Osteocyte (in vitro differentiated cells): ENCODE measurements at regions not wholly inside any gene's neighbourhood (a gene's known extent, or its start where the extent isn't known, plus 50 kb on each side); places are given as distances from the start of the nearest gene placed in this dataset.

Experiments used
- DNase-seq: peaks from one replicate; pipeline ENCODE4 v3.0.0; 2021; ENCODE audit warnings: mixed read lengths; ENCODE audit not compliant: unreplicated experiment; ENCODE audit errors: extremely low spot score
- H3K27ac Mint-ChIP-seq: one replicate; pipeline ENCODE4 v1.8.0; 2021; ENCODE audit warnings: mild to moderate bottlenecking, mixed read lengths; ENCODE audit not compliant: unreplicated experiment
- H3K27me3 Mint-ChIP-seq: one replicate; pipeline ENCODE4 v1.8.0; 2021; ENCODE audit warnings: mixed read lengths; ENCODE audit not compliant: unreplicated experiment
- H3K36me3 Mint-ChIP-seq: one replicate; pipeline ENCODE4 v1.8.0; 2021; ENCODE audit warnings: mixed read lengths; ENCODE audit not compliant: unreplicated experiment
- H3K4me1 Mint-ChIP-seq: one replicate; pipeline ENCODE4 v1.8.0; 2021; ENCODE audit warnings: mixed read lengths; ENCODE audit not compliant: unreplicated experiment
- H3K4me3 Mint-ChIP-seq: one replicate; pipeline ENCODE4 v1.8.0; 2021; ENCODE audit warnings: mild to moderate bottlenecking, moderate library complexity, mixed read lengths; ENCODE audit not compliant: unreplicated experiment
- H3K9me3 Mint-ChIP-seq: one replicate; pipeline ENCODE4 v1.8.0; 2021; ENCODE audit warnings: mixed read lengths; ENCODE audit not compliant: unreplicated experiment
- CTCF ChIP-seq: fragments of 200-600 bp; sonication (generic); IDR thresholded peaks from 2 replicates; pipeline ENCODE4 v1.5.0; 2021; ENCODE audit warnings: antibody characterized with exemption, mild to moderate bottlenecking, moderate library complexity

GRCh38 chr2:160920791-160921303 lies 239.4 kb upstream of the TANK start:
- no peak for TF ChIP-seq CTCF
- Mint-ChIP-seq H3K4me1 (peaks cover 36% of the 10 kb centered on the region), H3K9me3 (no peaks in the 10 kb centered on the region), H3K36me3 (no peaks in the 10 kb centered on the region), H3K4me3 (peak overlapping the region; percentile 3), H3K27ac (peak overlapping the region; percentile 96), H3K27me3 (no peaks in the 10 kb centered on the region)
- DNase-seq, result no peak

GRCh38 chr2:160921386-160921964 lies 238.8 kb upstream of the TANK start:
- peak overlapping the region; percentile 3 for H3K4me3 Mint-ChIP-seq
- H3K9me3 Mint-ChIP-seq, result no peaks in the 10 kb centered on the region
- H3K4me1 Mint-ChIP-seq, result peaks cover 35% of the 10 kb centered on the region
- H3K27me3 Mint-ChIP-seq, result no peaks in the 10 kb centered on the region
- no peak for DNase-seq
- peak overlapping the region; percentile 96 for H3K27ac Mint-ChIP-seq
- H3K36me3 Mint-ChIP-seq, result no peaks in the 10 kb centered on the region
- TF ChIP-seq CTCF, result no peak

- no peak for DNase-seq
- H3K9me3 Mint-ChIP-seq, result no peaks in the 10 kb centered on the region
- no peaks in the 10 kb centered on the region for H3K27me3 Mint-ChIP-seq
Observed at GRCh38 chr2:160924936-160925353, 235.3 kb upstream of the TANK start.

GRCh38 chr2:160925956-160926355 lies 234.3 kb upstream of the TANK start:
- no peak for DNase-seq
- H3K4me3 Mint-ChIP-seq, result no peak overlapping the region

More at GRCh38 chr2:160924936-160925353, 235.3 kb upstream of the TANK start:
- Mint-ChIP-seq H3K36me3 (no peaks in the 10 kb centered on the region), H3K27ac (no peak overlapping the region), H3K4me1 (peaks cover 48% of the 10 kb centered on the region), H3K4me3 (no peak overlapping the region)
- no peak for TF ChIP-seq CTCF

GRCh38 chr2:160927324-160927723 lies 232.9 kb upstream of the TANK start:
- H3K36me3 Mint-ChIP-seq, result no peaks in the 10 kb centered on the region

More at GRCh38 chr2:160925956-160926355, 234.3 kb upstream of the TANK start:
- no peak overlapping the region for H3K27ac Mint-ChIP-seq
- TF ChIP-seq CTCF, result no peak
- no peaks in the 10 kb centered on the region for H3K36me3 Mint-ChIP-seq
- H3K4me1 Mint-ChIP-seq, result peaks cover 42% of the 10 kb centered on the region
- no peaks in the 10 kb centered on the region for H3K27me3 Mint-ChIP-seq
- no peaks in the 10 kb centered on the region for H3K9me3 Mint-ChIP-seq

More at GRCh38 chr2:160927324-160927723, 232.9 kb upstream of the TANK start:
- no peaks in the 10 kb centered on the region for H3K27me3 Mint-ChIP-seq
- TF ChIP-seq CTCF, result no peak
- no peak for DNase-seq
- no peaks in the 10 kb centered on the region for H3K9me3 Mint-ChIP-seq
- H3K4me1 Mint-ChIP-seq, result peaks cover 28% of the 10 kb centered on the region
- H3K4me3 Mint-ChIP-seq, result no peak overlapping the region
- H3K27ac Mint-ChIP-seq, result no peak overlapping the region
